GM18508 (cell line): ENCODE measurements at regions not wholly inside any gene's neighbourhood (a gene's known extent, or its start where the extent isn't known, plus 50 kb on each side); places are given as distances from the start of the nearest gene placed in this dataset.
A peak's percentile ranks its signal among the peaks of the same experiment; 100 is the strongest.
"Not testable (repeated sequence)": the region's sequence is repeated elsewhere in the genome, so short reads cannot be mapped to it uniquely, and the experiment has no call there.

Experiments
- ATAC-seq: cut with Tn5 transposase; IDR thresholded peaks from one replicate; pipeline ENCODE4 v1.9.1; 2021; ENCODE audit warnings: moderate number of reproducible peaks; ENCODE audit not compliant: insufficient read depth, unreplicated experiment

- not testable (repeated sequence) for ATAC-seq
These were observed 51.7 kb downstream of the PPIAL4C start for GRCh38 chr1:149635290-149635899.

DNA sequence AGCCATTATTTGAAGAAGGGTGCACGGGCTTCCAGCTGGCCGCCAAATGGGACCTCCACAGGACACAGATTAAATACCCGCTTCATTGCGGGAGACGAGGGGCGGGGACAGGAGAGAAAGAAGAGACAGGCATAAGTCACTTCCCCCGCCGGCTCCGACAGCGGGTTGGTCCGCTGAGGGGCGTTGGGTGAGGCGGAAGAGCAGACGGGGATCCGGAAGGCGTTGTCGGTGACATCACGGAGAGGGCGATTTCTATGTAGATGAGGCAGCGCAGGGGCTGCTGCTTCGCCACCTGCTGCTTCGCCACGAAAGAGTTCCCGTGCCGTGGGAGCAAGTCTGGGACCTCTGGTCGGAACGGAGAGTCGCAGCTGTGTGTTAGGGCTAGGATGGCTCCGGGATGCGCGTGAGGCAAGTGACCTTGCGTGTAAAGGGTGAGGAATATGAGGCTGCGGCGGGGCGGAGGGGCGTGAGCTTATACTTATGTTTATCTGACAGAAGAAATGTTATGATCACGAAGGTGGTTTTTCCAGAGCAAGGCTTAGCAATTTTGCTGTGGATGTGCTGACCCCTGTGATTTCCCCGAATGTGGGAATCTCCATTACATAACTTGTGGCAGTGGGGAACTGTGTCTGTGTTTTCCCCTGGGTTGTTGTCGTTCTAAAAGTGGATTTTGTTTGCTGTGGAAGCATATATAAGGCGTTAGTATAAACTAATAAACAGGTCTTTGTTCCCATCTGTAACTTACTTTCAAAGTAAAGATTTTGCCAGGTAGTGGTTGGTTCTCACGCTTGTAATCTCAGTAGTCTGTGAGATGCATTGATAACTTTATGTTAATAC is 52.9 kb downstream of the PPIAL4C start:
- peak; percentile 67 for ATAC-seq

DNA sequence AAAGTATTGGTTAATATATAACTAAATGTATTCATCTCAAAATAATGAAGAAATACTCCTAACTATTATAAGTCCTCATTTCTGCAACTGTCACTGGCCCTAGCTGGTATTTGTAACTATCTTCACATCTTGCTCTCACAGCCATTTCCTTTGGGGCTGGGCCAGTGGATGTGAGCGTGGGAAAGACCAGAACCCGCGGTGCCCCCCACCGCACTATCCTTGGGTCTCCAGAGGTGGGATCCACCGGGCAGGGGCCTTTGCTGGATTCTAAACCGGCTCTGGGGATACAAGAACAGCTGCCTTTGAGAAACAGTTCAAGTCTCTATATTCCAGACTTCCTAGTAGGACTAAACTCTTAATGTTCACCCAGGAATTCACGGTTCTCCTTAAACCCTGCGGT is 54.8 kb downstream of the PPIAL4C start:
- ATAC-seq = not testable (repeated sequence)

DNA sequence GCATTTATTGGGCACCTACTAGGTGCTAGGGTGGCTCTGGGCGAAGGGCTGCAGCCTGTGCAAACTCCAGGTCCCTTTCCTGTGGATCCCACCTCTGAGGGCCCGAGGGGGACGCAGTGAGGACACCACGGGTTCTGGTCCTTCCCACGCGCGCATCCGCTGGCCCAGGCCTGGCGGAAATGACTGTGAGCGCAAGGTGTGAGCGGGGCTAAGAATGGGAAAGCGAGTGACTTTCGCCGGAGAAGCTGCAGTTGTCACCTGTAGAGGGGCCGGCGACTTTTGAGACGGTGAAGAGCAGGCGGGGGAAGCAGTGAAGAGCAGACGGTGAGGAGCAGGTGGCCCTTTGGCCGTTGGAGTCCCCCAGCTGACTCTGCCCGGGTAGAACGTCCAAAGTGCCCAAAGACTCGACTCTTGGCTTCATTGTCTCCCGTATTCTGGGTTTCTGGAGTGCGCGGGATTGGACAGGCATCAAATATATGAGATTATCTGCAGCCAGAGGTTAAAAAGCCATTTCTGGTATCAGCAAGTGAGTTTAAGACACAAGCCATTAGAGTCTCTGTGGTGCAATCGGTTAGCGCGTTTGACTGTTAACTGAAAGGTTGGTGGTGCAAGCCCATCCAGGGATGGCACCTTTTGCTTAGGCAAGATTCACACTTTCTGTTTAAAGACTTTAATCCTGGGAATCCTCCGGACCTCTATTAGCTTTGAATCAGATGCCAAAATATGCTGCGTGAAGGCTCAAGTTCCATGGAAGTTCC is 55.4 kb downstream of the PPIAL4C start:
- not testable (repeated sequence) for ATAC-seq

- not testable (repeated sequence) for ATAC-seq
These were observed 57.5 kb downstream of the PPIAL4C start for GRCh38 chr1:149641179-149641578.

- not testable (repeated sequence) for ATAC-seq
These were observed 61.2 kb downstream of the PPIAL4C start for GRCh38 chr1:149644818-149645217.

- not testable (repeated sequence) for ATAC-seq
These were observed 62.8 kb downstream of the PPIAL4C start for GRCh38 chr1:149646360-149647017.

DNA sequence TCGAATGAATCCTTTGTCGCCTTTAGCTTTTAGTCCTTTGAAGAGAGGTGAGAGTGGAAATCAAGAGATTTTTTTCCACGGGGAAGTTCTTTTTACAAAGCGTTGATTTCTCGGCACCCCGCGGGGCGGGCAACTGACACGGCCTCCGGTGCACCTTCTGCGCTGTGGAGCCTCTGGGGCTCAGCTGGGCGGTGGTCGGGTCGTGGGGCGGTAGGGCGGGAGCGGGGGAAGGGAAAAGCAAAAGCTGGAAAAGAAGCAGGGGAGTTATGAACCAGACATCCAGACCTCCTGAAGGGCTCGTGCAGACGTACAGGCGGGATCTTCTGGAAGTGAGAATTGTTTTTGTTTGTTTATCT is 63.3 kb downstream of the PPIAL4C start:
- not testable (repeated sequence) for ATAC-seq

DNA sequence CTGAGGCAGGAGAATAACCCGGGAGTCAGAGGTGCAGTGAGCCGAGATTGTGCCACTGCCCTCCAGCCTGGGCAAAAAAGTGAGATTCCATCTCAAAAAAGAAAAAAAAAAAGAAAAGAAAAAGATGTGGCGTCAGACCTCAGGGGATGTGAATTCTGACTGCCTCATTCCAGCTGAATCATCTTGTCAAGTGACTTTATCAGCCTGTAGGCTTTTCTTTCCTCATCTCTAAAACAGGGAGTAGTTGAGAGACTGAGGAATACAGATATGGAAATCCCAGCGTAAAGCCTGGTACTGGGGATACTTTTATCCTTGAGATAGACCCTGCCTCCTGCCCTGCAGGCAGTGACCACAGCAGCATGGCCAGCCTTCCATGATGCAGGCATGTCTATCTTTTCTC is 74.1 kb downstream of the PPIAL4C start:
- ATAC-seq = not testable (repeated sequence)

DNA sequence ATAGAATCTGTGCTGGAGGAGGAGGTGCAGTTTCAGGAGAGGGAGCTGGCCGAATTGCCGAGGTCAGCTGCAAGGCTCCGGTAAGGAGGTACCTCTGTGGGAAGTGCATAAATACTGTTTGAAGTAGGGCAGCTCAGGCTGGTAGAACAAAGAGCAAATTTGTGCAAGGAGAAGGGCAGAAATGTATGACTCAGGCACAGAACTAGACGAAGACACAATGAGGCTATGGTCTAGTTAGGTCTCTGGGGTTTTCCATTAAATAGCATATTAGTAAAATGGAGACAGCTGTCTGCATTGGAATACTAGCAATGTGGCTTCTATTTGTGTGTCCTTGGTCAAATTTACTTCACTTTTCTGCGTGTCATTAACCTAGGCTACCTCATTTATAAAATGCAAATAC is 74.5 kb downstream of the PPIAL4C start:
- not testable (repeated sequence) for ATAC-seq

DNA sequence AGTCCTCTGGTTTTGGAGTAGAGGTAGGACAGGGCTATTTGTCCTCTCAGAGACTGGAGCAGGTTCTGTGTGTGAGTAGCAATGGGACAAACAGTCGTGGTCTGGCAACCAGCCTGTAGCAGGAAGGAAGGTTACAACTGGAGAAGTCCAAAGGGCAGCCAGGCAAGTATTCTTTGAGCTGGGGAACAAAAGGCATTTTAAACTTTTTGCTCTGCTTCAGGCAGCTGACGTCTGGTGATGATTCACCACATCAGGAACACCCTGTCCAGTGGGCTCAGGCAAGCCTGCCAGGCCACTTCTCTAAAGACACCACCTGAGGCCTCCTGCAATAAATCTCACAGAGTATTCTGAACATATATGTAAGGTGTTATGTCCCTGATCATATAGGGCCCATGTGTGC is 81.0 kb downstream of the PPIAL4C start:
- not testable (repeated sequence) for ATAC-seq

DNA sequence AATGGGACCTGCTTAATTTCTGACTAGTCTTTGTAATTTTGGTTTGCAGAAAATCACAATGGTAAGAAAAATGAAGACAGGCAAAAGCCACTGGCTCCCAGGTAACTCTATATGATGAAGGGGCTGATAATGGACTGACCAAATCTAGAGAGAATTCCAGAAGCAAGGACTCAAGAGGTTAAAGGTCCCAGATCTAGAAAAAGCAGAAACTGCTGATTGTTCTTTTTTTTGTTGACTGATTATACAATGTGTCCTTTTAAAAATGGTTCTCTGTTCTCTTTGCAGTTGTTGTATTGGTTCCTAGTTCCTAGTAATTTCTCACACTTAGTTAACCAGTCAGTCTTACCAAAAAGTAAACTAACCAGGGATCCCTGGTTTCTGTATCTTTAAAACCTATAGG is 81.4 kb downstream of the PPIAL4C start:
- not testable (repeated sequence) for ATAC-seq

- not testable (repeated sequence) for ATAC-seq
These were observed 81.9 kb downstream of the PPIAL4C start for GRCh38 chr1:149665528-149665927.

DNA sequence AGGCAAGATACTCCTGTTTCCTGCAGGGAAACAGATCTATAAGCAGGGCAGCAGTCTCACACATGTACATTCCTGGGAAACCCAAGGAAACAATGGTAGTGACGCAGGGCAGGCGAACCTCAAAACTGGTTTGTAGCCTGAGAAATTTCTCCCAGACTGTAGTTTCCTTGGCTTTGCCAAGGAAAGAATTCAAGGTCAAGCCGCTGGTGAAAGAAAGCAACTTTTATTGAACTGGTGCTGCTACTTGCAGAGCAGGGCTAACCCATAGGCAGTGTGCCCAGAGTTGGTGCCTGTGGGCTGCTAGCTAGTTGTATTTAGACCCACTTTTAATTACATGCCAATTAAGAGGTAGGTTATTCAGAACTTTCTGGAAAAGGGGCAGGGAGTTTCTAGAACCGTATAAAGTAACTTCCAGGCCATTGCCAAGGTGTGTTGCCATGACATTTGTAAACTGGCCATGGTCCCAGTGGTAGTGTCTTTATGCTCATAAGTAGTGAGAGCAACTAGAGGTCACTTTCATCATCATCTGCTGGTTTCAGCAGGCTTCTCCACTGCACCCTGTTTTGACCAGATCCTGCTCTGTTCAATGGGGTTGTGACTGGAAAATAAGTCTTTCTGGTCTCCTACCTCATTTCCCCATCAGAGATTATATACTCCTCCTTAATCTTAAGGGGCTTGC is 89.7 kb downstream of the PPIAL4C start:
- ATAC-seq = not testable (repeated sequence)

DNA sequence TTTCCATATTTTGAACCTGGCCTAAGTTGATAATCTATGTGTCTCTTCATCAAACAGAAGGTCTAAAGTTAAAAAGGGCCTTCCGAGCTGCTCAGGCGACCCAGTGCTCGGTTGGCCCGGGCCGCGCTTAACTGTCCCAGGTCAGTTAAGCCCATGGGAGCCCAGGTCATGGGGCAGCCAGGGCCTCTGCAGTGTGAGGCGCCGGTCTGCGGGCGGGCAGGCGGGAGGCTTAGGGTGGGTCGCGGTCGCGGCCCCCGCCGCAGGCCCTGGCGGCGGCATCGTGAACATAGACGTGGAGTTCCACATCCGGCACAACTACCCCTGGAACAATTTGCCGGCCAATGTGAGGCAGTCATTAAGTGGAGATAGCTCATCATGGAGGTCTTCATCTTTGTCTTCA is 91.3 kb downstream of the PPIAL4C start:
- not testable (repeated sequence) for ATAC-seq

GRCh38 chr1:149677359-149677758 is 93.7 kb downstream of the PPIAL4C start:
- not testable (repeated sequence) for ATAC-seq

DNA sequence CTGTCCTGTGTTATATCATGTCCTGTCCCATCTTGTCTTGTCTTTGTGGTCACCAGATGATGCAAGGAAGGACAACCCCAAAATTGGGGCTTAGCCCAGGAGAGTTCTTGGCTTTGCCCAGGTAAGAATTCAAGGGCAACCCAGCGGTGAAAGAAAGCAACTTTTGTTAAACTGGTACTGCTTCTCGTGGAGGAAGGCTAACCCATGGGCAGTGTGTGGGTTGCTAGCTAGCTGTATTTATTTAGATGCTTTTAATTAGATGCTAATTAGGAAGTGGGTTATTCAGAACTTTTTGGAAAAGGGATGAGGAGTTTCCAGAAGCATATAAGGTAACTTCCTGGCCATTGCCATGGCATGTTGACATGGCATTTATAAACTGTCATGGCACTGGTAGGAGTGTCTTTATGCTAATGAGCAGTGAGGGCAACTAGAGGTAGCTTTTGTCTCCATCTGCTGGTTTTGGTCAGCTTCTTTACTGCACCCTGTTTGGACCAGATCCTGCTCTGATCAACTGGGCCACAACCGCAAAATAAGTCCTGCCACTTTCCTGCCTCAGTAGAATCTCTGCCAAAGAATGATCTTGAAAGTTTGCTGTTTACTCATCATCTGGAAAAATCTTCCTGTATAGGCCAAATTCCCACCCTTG is 95.8 kb upstream of the FCGR1A start:
- ATAC-seq = not testable (repeated sequence)

DNA sequence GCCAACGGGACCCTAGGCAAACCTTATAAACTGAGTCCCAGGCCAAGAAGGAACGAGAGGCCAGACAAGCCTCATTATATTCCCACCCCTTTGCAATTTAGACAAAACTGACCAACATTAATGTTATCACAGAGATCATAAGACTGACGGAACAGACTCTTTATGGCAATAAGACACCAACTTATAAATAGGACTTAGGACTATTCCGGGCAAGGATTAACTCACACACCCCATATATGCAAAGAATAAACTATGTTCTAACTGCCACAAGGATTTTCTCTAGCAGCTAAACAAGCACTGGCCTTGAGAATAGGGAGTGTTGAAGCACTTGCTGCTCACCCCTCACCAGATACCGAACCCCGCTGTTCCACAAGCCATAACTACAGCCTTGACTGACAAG is 91.1 kb upstream of the FCGR1A start:
- not testable (repeated sequence) for ATAC-seq

DNA sequence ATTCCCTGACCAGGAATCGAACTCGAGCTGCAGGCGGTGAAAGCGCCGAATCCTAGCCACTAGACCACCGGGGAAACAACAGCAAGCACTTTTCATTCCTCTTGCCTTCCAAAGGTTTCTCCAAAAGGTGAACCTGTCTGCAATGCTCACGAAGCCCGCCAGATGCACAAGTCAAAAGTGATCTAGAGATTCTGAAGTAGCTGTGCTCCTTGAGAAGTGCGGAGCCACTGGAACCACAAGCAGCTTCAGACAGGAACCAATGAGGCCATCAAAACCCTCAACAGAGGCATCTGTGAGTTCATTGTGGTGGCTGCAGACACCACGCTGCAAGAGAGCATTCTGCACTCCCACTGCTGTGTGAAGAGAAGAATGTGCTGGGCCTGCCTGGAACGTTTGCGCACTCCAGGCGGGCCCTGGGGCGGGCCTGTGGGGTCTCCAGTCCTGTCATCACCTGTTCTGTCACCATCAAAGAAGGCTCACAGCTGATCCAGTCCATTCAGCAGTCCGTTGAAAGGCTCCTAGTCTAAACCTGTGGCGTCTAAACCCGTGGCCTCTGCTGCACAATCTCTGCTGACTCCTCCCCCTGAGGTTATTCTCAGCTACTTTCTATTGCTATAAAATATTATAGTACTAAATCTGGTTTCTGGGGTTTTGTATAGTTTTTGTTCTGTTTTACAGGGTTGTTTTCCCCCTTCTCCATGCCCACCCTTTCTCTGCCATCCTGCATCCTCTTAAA is 89.5 kb upstream of the FCGR1A start:
- not testable (repeated sequence) for ATAC-seq
